Natural killer cell (primary cell): ENCODE measurements at regions not wholly inside any gene's neighbourhood (a gene's known extent, or its start where the extent isn't known, plus 50 kb on each side); places are given as distances from the start of the nearest gene placed in this dataset.
"Not testable (repeated sequence)": the region's sequence is repeated elsewhere in the genome, so short reads cannot be mapped to it uniquely, and the experiment has no call there.

ENCODE experiments used
- ATAC-seq, 3 donors: fragments of 150-1000 bp in 2 of 3; fragments of 200-7000 bp in 1 of 3; cut with Tn5 transposase; 1 replicate in 1 of 3; 2 replicates in 2 of 3; pipeline ENCODE4 v1.10.0; 2021; ENCODE audit warnings: mild to moderate bottlenecking in 2 of 3, moderate library complexity in 2 of 3
- DNase-seq, 2 donors: peaks; one replicate each; pipeline versions ENCODE4 v3.0.0 to v3.0.0-alpha.2; 2013 to 2021; ENCODE audit warnings: mixed read lengths in 1 of 2
- H3K27ac ChIP-seq: one replicate; pipeline ENCODE4 v1.5.1; 2013; ENCODE audit warnings: mild to moderate bottlenecking, low read length
- H3K27me3 ChIP-seq: one replicate; pipeline ENCODE4 v1.6.1; 2013; ENCODE audit warnings: low read length; ENCODE audit not compliant: control insufficient read depth, insufficient read depth
- H3K36me3 ChIP-seq: one replicate; pipeline ENCODE4 v1.6.1; 2013; ENCODE audit warnings: low read length; ENCODE audit not compliant: control insufficient read depth, insufficient read depth
- H3K4me1 ChIP-seq: one replicate; pipeline ENCODE4 v1.6.1; 2013; ENCODE audit warnings: low read length; ENCODE audit not compliant: control insufficient read depth, insufficient read depth
- H3K4me3 ChIP-seq: one replicate; pipeline ENCODE4 v1.5.1; 2013; ENCODE audit warnings: low read length
- H3K9me3 ChIP-seq: one replicate; pipeline ENCODE4 v1.6.1; 2013; ENCODE audit warnings: low read length; ENCODE audit not compliant: control insufficient read depth, insufficient read depth
- H3K27ac Mint-ChIP-seq, 2 donors: one replicate each; pipeline ENCODE4 v1.8.0; 2022; ENCODE audit warnings: mild to moderate bottlenecking in 2 of 2, mixed read lengths in 2 of 2, moderate library complexity in 1 of 2
- H3K27me3 Mint-ChIP-seq, 2 donors: one replicate each; pipeline ENCODE4 v1.8.0; 2022; ENCODE audit warnings: low read depth in 2 of 2, mixed read lengths in 2 of 2
- H3K36me3 Mint-ChIP-seq: one replicate; pipeline ENCODE4 v1.8.0; 2022; ENCODE audit warnings: mixed read lengths
- H3K4me1 Mint-ChIP-seq, 2 donors: one replicate each; pipeline ENCODE4 v1.8.0; 2022; ENCODE audit warnings: mixed read lengths in 2 of 2
- H3K4me3 Mint-ChIP-seq: one replicate; pipeline ENCODE4 v1.8.0; 2022; ENCODE audit warnings: mild to moderate bottlenecking, moderate library complexity, mixed read lengths
- H3K9me3 Mint-ChIP-seq, 2 donors: one replicate each; pipeline ENCODE4 v1.8.0; 2022; ENCODE audit warnings: mixed read lengths in 2 of 2
- WGBS: methylation state at CpG from one replicate; pipeline ENCODE4 v1.1.7; 2013; ENCODE audit warnings: missing lambda C conversion rate; ENCODE audit not compliant: insufficient coverage; 5-methylcytosine and 5-hydroxymethylcytosine counted together
- intact Hi-C: fragments of 100-400 bp; cut with micrococcal nuclease; formaldehyde crosslinking; loops from one replicate; pipeline ENCODE4 v1.14.2; 2022
- TF ChIP-seq, protein P1 (sequence below): fragments of 200-600 bp; IDR thresholded peaks from one replicate; pipeline ENCODE4 v1.8.0; 2022; ENCODE audit warnings: antibody characterized with exemption

DNA sequence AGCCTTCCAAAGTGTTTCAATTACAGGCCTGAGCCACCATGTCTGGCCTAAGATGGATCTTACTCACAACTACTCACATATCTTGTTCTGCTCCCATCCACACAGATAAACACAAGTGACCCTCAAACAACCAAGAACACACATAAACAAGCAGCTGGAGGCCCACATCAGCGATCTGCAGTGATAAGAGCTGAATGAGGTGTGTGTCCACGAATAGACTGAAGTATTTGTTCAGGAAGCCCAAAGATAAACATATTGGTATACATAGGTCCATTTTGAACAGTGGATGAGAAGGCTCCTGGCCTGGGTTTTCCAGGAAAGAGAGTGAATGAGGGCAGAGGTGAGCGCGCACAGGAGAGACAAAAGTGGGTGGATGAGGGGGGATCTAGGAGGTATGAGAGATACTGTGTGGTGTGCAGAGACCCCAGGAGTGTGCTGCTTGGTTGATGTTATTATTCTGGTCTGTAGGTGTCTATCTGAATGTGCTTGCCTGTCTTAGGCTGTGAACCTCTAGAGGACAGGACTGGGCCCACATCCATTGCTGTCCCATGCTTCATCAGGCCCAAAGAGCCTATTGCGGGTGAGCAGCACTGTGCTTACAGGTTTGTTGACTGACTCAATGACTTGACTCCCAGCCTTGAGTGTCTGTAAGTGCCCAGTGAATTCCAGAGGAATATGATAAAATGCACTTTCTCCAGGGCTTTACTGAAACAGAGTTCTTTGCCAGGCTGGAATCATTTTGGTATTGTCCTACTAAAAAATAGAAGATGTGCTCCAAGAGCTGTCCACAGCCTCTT lies 79.9 kb upstream of the ATP1A1 start:
- H3K4me3 Mint-ChIP-seq = no peak overlapping the region
- H3K4me1 Mint-ChIP-seq = no peaks in the 10 kb centered on the region
- ATAC-seq = no peak
- Histone ChIP-seq H3K4me3 (no peak overlapping the region), H3K4me1 (no peaks in the 10 kb centered on the region), H3K27ac (no peak overlapping the region), H3K9me3 (no peaks in the 10 kb centered on the region), H3K36me3 (no peaks in the 10 kb centered on the region), H3K27me3 (no peaks in the 10 kb centered on the region)
- H3K9me3 Mint-ChIP-seq = no peaks in the 10 kb centered on the region
- intact Hi-C loops = no loop called here
- H3K36me3 Mint-ChIP-seq = no peaks in the 10 kb centered on the region
- no peak for DNase-seq
- TF ChIP-seq, protein P1, sequence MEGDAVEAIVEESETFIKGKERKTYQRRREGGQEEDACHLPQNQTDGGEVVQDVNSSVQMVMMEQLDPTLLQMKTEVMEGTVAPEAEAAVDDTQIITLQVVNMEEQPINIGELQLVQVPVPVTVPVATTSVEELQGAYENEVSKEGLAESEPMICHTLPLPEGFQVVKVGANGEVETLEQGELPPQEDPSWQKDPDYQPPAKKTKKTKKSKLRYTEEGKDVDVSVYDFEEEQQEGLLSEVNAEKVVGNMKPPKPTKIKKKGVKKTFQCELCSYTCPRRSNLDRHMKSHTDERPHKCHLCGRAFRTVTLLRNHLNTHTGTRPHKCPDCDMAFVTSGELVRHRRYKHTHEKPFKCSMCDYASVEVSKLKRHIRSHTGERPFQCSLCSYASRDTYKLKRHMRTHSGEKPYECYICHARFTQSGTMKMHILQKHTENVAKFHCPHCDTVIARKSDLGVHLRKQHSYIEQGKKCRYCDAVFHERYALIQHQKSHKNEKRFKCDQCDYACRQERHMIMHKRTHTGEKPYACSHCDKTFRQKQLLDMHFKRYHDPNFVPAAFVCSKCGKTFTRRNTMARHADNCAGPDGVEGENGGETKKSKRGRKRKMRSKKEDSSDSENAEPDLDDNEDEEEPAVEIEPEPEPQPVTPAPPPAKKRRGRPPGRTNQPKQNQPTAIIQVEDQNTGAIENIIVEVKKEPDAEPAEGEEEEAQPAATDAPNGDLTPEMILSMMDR = no peak
- 91% methylated on average over 5 of the region's 5 CpGs for WGBS
- H3K27ac Mint-ChIP-seq = no peak overlapping the region
- H3K27me3 Mint-ChIP-seq = no peaks in the 10 kb centered on the region

DNA sequence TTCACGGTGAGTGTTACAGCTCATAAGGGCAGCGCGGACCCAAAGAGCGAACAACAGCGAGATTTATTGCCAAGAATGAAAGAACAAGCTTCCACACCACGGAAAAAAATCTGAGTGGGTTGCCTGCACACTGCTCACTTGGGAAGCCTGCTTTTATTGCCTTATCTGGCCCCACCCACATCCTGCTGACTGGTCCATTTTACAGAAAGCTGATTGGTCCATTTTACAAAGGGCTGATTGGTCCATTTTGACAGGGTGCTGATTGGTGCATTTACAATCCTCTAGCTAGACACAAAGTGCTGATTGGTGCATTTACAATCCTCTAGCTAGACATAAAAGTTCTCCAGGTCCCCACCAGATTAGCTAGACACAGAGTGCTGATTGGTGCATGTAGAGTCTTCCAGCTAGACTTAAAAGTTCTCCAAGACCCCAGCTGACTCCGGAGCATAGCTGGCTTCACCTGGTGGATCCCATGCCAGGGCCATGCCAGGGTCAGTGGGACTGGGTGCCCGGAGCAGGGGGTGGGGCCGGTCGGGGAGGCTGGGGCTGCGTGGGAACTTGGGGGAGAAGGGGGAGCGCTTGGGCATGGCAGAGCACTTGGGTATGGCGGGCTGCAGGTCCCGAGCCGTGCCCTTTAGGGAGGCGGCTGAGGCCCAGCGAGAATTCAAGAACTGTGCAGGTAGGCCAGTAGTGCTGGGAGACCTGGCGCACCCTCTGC lies 75.4 kb upstream of the ATP1A1 start:
- no peaks in the 10 kb centered on the region for H3K36me3 Mint-ChIP-seq
- WGBS = 97% methylated on average over 18 of the region's 18 CpGs
- intact Hi-C loops = no loop called here
- TF ChIP-seq, protein P1 = no peak
- no peak overlapping the region for H3K27ac Mint-ChIP-seq
- H3K4me1 ChIP-seq = no peaks in the 10 kb centered on the region
- DNase-seq = no peak
- no peaks in the 10 kb centered on the region for H3K9me3 Mint-ChIP-seq
- no peaks in the 10 kb centered on the region for H3K36me3 ChIP-seq
- H3K4me3 ChIP-seq = no peak overlapping the region
- H3K4me3 Mint-ChIP-seq = no peak overlapping the region
- ATAC-seq = no peak
- peaks cover 0 to 6% of the 10 kb centered on the region in 2 donors for H3K27me3 Mint-ChIP-seq
- no peak overlapping the region for H3K27ac ChIP-seq
- no peaks in the 10 kb centered on the region for H3K9me3 ChIP-seq
- H3K27me3 ChIP-seq = no peaks in the 10 kb centered on the region
- no peaks in the 10 kb centered on the region for H3K4me1 Mint-ChIP-seq

DNA sequence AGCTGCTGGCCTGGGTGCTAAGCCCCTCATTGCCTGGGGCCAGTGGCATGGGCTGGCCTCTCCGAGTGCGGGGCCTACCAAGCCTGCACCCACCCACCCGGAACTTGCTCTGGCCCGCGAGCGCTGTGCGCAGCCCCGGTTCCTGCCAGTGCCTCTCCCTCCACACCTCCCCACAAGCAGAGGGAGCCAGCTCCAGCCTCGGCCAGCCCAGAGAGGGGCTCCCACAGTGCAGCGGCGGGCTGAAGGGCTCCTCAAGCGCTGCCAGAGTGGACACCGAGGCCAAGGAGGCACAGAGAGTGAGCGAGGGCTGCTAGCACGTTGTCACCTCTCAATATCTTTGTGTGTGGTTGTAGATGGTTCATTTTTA lies 74.8 kb upstream of the ATP1A1 start:
- H3K4me3 Mint-ChIP-seq, H3K27ac Mint-ChIP-seq, H3K36me3 Mint-ChIP-seq, H3K36me3 ChIP-seq, H3K27me3 ChIP-seq, H3K4me1 ChIP-seq, H3K4me3 ChIP-seq, H3K9me3 ChIP-seq, H3K4me1 Mint-ChIP-seq, DNase-seq, H3K9me3 Mint-ChIP-seq, intact Hi-C loops, H3K27me3 Mint-ChIP-seq, ATAC-seq, H3K27ac ChIP-seq: not testable (repeated sequence)
- WGBS = 88% methylated on average over 15 of the region's 15 CpGs

DNA sequence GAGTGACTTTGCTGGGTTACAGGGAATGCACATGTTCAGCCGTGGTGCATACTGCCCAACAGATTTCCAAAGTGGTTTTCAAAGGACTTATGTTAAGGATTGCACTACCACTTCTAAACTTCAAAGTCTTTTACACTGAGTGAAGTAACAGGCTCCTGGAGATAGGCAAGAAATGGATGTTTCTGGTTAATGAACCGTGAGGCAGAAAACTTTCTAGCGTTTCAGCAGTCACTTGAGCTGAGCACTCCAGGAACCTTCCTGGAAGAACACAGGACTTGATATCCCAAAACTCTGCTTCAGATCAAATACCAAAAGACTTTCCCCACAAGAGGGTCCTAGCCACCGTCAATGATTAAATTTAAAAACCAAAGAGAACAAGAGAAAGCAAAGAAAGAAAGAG lies 74.3 kb upstream of the ATP1A1 start:
- Mint-ChIP-seq H3K36me3 (no peaks in the 10 kb centered on the region), H3K4me1 (no peaks in the 10 kb centered on the region), H3K4me3 (no peak overlapping the region), H3K27me3 (peaks cover 0 to 6% of the 10 kb centered on the region in 2 donors), H3K27ac (no peak overlapping the region), H3K9me3 (no peaks in the 10 kb centered on the region)
- Histone ChIP-seq H3K27ac (no peak overlapping the region), H3K36me3 (no peaks in the 10 kb centered on the region), H3K9me3 (no peaks in the 10 kb centered on the region), H3K27me3 (no peaks in the 10 kb centered on the region), H3K4me3 (no peak overlapping the region), H3K4me1 (no peaks in the 10 kb centered on the region)
- intact Hi-C loops = no loop called here
- 96% methylated on average over 4 of the region's 4 CpGs for WGBS
- TF ChIP-seq, protein P1 = no peak
- DNase-seq = no peak
- no peak for ATAC-seq
